Keratinocyte (primary cell): ENCODE measurements at regions not wholly inside any gene's neighbourhood (a gene's known extent, or its start where the extent isn't known, plus 50 kb on each side); places are given as distances from the start of the nearest gene placed in this dataset.

Experiments used
- DNase-seq: peaks from one replicate; pipeline ENCODE4 v3.0.0-alpha.2; 2011; ENCODE audit warnings: low read depth, missing footprints, low spot score
- FAIRE-seq: peaks from 2 replicates; lab custom pipeline; 2011; peaks lifted over from hg19 to GRCh38; lab: Jason Lieb, UNC
- H2AFZ ChIP-seq: 2 replicates; pipeline ENCODE4 v1.6.0; 2012; ENCODE audit warnings: low read length, control low read depth, inconsistent platforms; ENCODE audit not compliant: control insufficient read depth
- H3K27ac ChIP-seq: 2 replicates; pipeline ENCODE4 v1.5.1; 2011; ENCODE audit warnings: low read length; ENCODE audit not compliant: control insufficient read depth, insufficient read depth
- H3K27me3 ChIP-seq: 3 replicates; pipeline ENCODE4 v1.6.0; 2011; ENCODE audit warnings: low read length; ENCODE audit not compliant: control insufficient read depth, insufficient read depth; ENCODE audit errors: extremely low read depth
- H3K36me3 ChIP-seq, 2 experiments: 2 replicates in 1 of 2; 3 replicates in 1 of 2; pipeline ENCODE4 v1.5.1; 2011; ENCODE audit warnings: low read length in 2 of 2, mild to moderate bottlenecking in 1 of 2; ENCODE audit not compliant: control insufficient read depth in 2 of 2, insufficient read depth in 2 of 2; ENCODE audit errors: extremely low read depth in 1 of 2
- H3K4me1 ChIP-seq: 3 replicates; pipeline ENCODE4 v1.5.1; 2011; ENCODE audit warnings: low read length; ENCODE audit not compliant: control insufficient read depth, insufficient read depth; ENCODE audit errors: extremely low read depth
- H3K4me2 ChIP-seq: 3 replicates; pipeline ENCODE4 v1.6.0; 2011; ENCODE audit warnings: low read depth, low read length; ENCODE audit not compliant: control insufficient read depth, insufficient read depth; ENCODE audit errors: extremely low read depth
- H3K4me3 ChIP-seq, 3 experiments: fragments of 200-600 bp in 1 of 3; sonication (generic) in 1 of 3; 2 replicates in 2 of 3; 3 replicates in 1 of 3; pipeline ENCODE4 v1.5.1; 2011 to 2016; ENCODE audit warnings: low read length in 3 of 3, mild to moderate bottlenecking in 3 of 3, control low read depth in 2 of 3, inconsistent platforms in 1 of 3, low read depth in 1 of 3, mixed read lengths in 1 of 3, mixed run types in 1 of 3, moderate library complexity in 1 of 3; ENCODE audit not compliant: control insufficient read depth in 2 of 3, insufficient read depth in 2 of 3; ENCODE audit errors: extremely low read depth in 1 of 3
- H3K79me2 ChIP-seq: 2 replicates; pipeline ENCODE4 v1.6.0; 2012; ENCODE audit warnings: low read length; ENCODE audit not compliant: control insufficient read depth, insufficient read depth
- H3K9ac ChIP-seq: 3 replicates; pipeline ENCODE4 v1.6.0; 2011; ENCODE audit warnings: low read length; ENCODE audit not compliant: control insufficient read depth, insufficient read depth; ENCODE audit errors: extremely low read depth
- H3K9me1 ChIP-seq: 3 replicates; pipeline ENCODE4 v1.6.0; 2011; ENCODE audit warnings: low read length; ENCODE audit not compliant: control insufficient read depth, insufficient read depth; ENCODE audit errors: extremely low read depth
- H3K9me3 ChIP-seq: 2 replicates; pipeline ENCODE4 v1.5.1; 2012; ENCODE audit warnings: low read depth, low read length; ENCODE audit not compliant: control insufficient read depth
- H4K20me1 ChIP-seq: 3 replicates; pipeline ENCODE4 v1.6.0; 2011; ENCODE audit warnings: low read length; ENCODE audit not compliant: control insufficient read depth, insufficient read depth; ENCODE audit errors: extremely low read depth
- EZH2 ChIP-seq: IDR thresholded peaks from one replicate; pipeline ENCODE4 v1.6.1; 2012; ENCODE audit warnings: inconsistent platforms, mild to moderate bottlenecking, low read length, moderate library complexity
- dilution Hi-C: fragments of 300-500 bp; cut with MboI; formaldehyde crosslinking; loops from one replicate; pipeline ENCODE4 v1.7.0; 2020; ENCODE audit warnings: low sequenced_read_pairs; ENCODE audit not compliant: extremely low pct_ligation_motif_present
- TF ChIP-seq, protein P1 (sequence below), 3 experiments: IDR thresholded peaks in 1 of 3; conservative IDR thresholded peaks in 1 of 3; optimal IDR thresholded peaks in 1 of 3; 2 replicates in 2 of 3; 3 replicates in 1 of 3; pipeline versions ENCODE3 to v1.5.1; 2011; ENCODE audit warnings: low read length in 3 of 3, mild to moderate bottlenecking in 3 of 3, moderate library complexity in 2 of 3, control low read depth in 1 of 3, inconsistent platforms in 1 of 3; ENCODE audit not compliant: insufficient read depth in 2 of 3; ENCODE audit errors: extremely low read depth in 1 of 3

DNA sequence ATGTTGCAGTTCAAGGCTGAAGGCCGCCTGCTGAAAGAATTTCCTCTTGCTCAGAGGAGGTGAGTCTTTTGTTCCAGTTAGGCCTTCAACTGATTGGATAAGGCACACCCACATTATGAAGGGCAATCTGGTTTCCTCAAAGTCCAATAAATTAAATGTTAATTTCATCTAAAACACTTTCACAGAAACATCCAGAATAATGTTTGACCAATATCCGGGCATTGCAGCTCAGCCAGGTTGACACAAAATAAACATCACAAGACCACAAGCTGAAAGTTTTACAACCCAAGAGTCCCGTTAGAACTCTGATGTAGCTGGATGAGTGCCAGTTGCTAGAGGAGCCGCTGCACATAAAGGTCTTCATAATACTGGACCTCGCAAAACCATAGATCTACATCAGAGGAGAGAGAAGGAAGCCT is 64.9 kb upstream of the EED start:
- dilution Hi-C loops, result no loop called here
- H3K4me2 ChIP-seq, result no peak overlapping the region
- H3K4me3 ChIP-seq, result no peak overlapping the region
- H3K9ac ChIP-seq, result no peak overlapping the region
- H3K36me3 ChIP-seq, result no peaks in the 10 kb centered on the region
- no peak overlapping the region for H2AFZ ChIP-seq
- H3K27ac ChIP-seq, result no peak overlapping the region
- H4K20me1 ChIP-seq, result no peaks in the 10 kb centered on the region
- H3K4me1 ChIP-seq, result peaks cover 38% of the 10 kb centered on the region
- no peaks in the 10 kb centered on the region for H3K9me3 ChIP-seq
- H3K79me2 ChIP-seq, result no peaks in the 10 kb centered on the region
- TF ChIP-seq, protein P1, sequence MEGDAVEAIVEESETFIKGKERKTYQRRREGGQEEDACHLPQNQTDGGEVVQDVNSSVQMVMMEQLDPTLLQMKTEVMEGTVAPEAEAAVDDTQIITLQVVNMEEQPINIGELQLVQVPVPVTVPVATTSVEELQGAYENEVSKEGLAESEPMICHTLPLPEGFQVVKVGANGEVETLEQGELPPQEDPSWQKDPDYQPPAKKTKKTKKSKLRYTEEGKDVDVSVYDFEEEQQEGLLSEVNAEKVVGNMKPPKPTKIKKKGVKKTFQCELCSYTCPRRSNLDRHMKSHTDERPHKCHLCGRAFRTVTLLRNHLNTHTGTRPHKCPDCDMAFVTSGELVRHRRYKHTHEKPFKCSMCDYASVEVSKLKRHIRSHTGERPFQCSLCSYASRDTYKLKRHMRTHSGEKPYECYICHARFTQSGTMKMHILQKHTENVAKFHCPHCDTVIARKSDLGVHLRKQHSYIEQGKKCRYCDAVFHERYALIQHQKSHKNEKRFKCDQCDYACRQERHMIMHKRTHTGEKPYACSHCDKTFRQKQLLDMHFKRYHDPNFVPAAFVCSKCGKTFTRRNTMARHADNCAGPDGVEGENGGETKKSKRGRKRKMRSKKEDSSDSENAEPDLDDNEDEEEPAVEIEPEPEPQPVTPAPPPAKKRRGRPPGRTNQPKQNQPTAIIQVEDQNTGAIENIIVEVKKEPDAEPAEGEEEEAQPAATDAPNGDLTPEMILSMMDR (optimal IDR thresholded peaks at IDR 0.05 in 1 of 3, IDR thresholded peaks at IDR 0.05 in 1 of 3, conservative IDR thresholded peaks at IDR 0.05 in 1 of 3; ENCODE audit: extremely low read depth in 1 of 3, insufficient read depth in 2 of 3, low read length in 3 of 3), result no peak
- no peak for TF ChIP-seq EZH2
- FAIRE-seq, result no peak
- no peaks in the 10 kb centered on the region for H3K9me1 ChIP-seq
- DNase-seq, result no peak
- no peaks in the 10 kb centered on the region for H3K27me3 ChIP-seq

- no peaks in the 10 kb centered on the region for H4K20me1 ChIP-seq
- H3K4me1 ChIP-seq, result peaks cover 46% of the 10 kb centered on the region
- H3K4me3 ChIP-seq, result no peak overlapping the region
- H3K9me3 ChIP-seq, result no peaks in the 10 kb centered on the region
- no peak overlapping the region for H3K4me2 ChIP-seq
- H3K79me2 ChIP-seq, result no peaks in the 10 kb centered on the region
- H3K9ac ChIP-seq, result no peak overlapping the region
- no peaks in the 10 kb centered on the region for H3K9me1 ChIP-seq
- FAIRE-seq (no peak), DNase-seq (no peak)
- dilution Hi-C loops, result no loop called here
- no peak overlapping the region for H3K27ac ChIP-seq
- TF ChIP-seq, protein P1 (optimal IDR thresholded peaks at IDR 0.05 in 1 of 3, IDR thresholded peaks at IDR 0.05 in 1 of 3, conservative IDR thresholded peaks at IDR 0.05 in 1 of 3; ENCODE audit: extremely low read depth in 1 of 3, insufficient read depth in 2 of 3, low read length in 3 of 3), result no peak
- TF ChIP-seq EZH2, result no peak
- no peaks in the 10 kb centered on the region for H3K27me3 ChIP-seq
- no peak overlapping the region for H2AFZ ChIP-seq
- no peaks in the 10 kb centered on the region for H3K36me3 ChIP-seq
Observed at GRCh38 chr11:86177302-86177701, 67.3 kb upstream of the EED start.
